ENCODE measurements at regions not wholly inside any gene's neighbourhood (a gene's known extent, or its start where the extent isn't known, plus 50 kb on each side); places are given as distances from the start of the nearest gene placed in this dataset.

DNA sequence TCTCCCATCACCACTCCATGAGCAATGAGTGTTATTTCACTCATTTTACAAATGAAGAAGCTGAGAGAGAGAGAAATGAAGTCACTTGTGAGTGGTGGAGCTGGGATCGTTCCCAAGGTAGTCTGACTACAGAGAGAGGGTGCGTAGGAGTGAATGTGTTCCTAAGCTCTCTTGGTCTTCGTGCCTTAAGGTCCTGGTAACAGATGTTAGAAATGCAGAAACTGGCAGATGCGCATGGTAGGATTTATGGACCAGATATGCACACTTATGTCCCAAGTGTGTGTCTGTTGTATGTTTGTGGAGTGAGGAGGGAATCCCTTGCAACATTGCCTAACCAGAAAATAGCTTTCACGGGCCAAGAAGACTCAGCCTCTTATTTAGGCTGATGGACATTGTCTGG is 93.2 kb upstream of the ZNF469 start:
- no peaks in the 10 kb centered on the region for H3K36me3 ChIP-seq (ENCODE audit: control insufficient read depth in 2 of 4, insufficient read depth in 4 of 4, low read length in 3 of 4)
- H3K4me3 ChIP-seq (ENCODE audit: extremely low read depth in 1 of 4, insufficient read depth in 2 of 4, low read depth in 3 of 4, low read length in 4 of 4) = no peak overlapping the region
- H3K56ac ChIP-seq (replicated peaks; ENCODE audit: insufficient read length, low read depth, low read length) = peak overlapping the region; percentile 82
- no peak overlapping the region for H2BK12ac ChIP-seq (ENCODE audit: low read depth, low read length)
- H2BK20ac ChIP-seq (ENCODE audit: low read length) = no peak overlapping the region
- no peak overlapping the region for H2BK5ac ChIP-seq (ENCODE audit: low read depth, low read length)
- no peak overlapping the region for H3K9ac ChIP-seq (replicated peaks in 1 of 4; ENCODE audit: extremely low read depth in 1 of 4, low read depth in 3 of 4, low read length in 3 of 4)
- no peaks in the 10 kb centered on the region for H3K79me1 ChIP-seq (ENCODE audit: low read depth, low read length)
- H3K4me2 ChIP-seq (ENCODE audit: insufficient read depth in 1 of 2, low read depth in 2 of 2, low read length in 2 of 2) = no peak overlapping the region
- no peak for DNase-seq (ENCODE audit: low read depth in 1 of 2, low spot score in 2 of 2)
- no peak overlapping the region for H4K5ac ChIP-seq (ENCODE audit: insufficient read length, low read depth, low read length)
- WGBS, 2 experiments (ENCODE audit: extremely low coverage in 1 of 2, insufficient coverage in 1 of 2, insufficient read length in 1 of 2, insufficient replicate concordance in 2 of 2, low coverage in 1 of 2, low lambda C conversion rate in 2 of 2, missing lambda C conversion rate in 1 of 2) = 83% methylated on average over 5 of the region's 5 CpGs; no CpG with 5 or more reads in 1 of the 2 experiments
- CTCF ChIA-PET (ENCODE audit: partially characterized antibody) = interaction anchor here (0.7 to 1.5 kb wide), 3 partner anchors 9 to 191 kb away, joined by 3 to 4 read pairs (median 4); no protein-coding TSS in a partner anchor
- no peak overlapping the region for H2AFZ ChIP-seq (ENCODE audit: low read length)
- no peak for FAIRE-seq
- POLR2A ChIA-PET (ENCODE audit: partially characterized antibody) = no interaction called here
- no peak overlapping the region for H2BK120ac ChIP-seq (replicated peaks; ENCODE audit: low read depth, low read length)
- peaks cover 58 to 71% of the 10 kb centered on the region in 2 experiments for H3K9me3 ChIP-seq (ENCODE audit: insufficient read depth in 2 of 2, low read depth in 1 of 2, low read length in 1 of 2)
- no peak overlapping the region for H2BK15ac ChIP-seq (ENCODE audit: low read length)
- H2AK5ac ChIP-seq (ENCODE audit: low read depth, low read length) = no peak overlapping the region
- H3K27me3 ChIP-seq (replicated peaks in 1 of 4; ENCODE audit: control insufficient read depth in 3 of 4, extremely low read depth in 1 of 4, insufficient read depth in 3 of 4, low read length in 3 of 4) = no peaks in the 10 kb centered on the region
- no peaks in the 10 kb centered on the region for H3K79me2 ChIP-seq (ENCODE audit: control insufficient read depth in 1 of 2, insufficient read depth in 2 of 2, low read length in 2 of 2)
- H3K18ac ChIP-seq (ENCODE audit: extremely low read depth, low read length) = no peak overlapping the region
- H3K23me2 ChIP-seq (ENCODE audit: low read depth, low read length) = peaks cover 10% of the 10 kb centered on the region; the same call in 1 of the 2 replicates
- no peak overlapping the region for H3K14ac ChIP-seq (ENCODE audit: insufficient read length)
- H3K4ac ChIP-seq (replicated peaks; ENCODE audit: insufficient read length, low read depth, low read length) = no peak overlapping the region
- TF ChIP-seq ZNF274 (IDR thresholded peaks at IDR 0.05; ENCODE audit: borderline replicate concordance, extremely low read depth, low read length) = no peak
- no peak for TF ChIP-seq GTF2F1 (IDR thresholded peaks at IDR 0.05; ENCODE audit: borderline replicate concordance, low read depth, low read length)
- no peak for TF ChIP-seq CTBP2 (IDR thresholded peaks at IDR 0.05; ENCODE audit: borderline replicate concordance, insufficient read depth, insufficient read length, low read length)
- TF ChIP-seq SP4 (IDR thresholded peaks at IDR 0.05; ENCODE audit: low read length) = no peak
- no peak for TF ChIP-seq HDAC2 (IDR thresholded peaks at IDR 0.05; ENCODE audit: borderline replicate concordance in 1 of 2, low read depth in 2 of 2, low read length in 2 of 2)
- TF ChIP-seq JUND (IDR thresholded peaks at IDR 0.05; ENCODE audit: low read length) = no peak
- TF ChIP-seq SIN3A (conservative IDR thresholded peaks at IDR 0.05 in 1 of 2, IDR thresholded peaks at IDR 0.05 in 1 of 2; ENCODE audit: low read depth in 1 of 2, low read length in 2 of 2) = no peak
- TF ChIP-seq, protein P1, sequence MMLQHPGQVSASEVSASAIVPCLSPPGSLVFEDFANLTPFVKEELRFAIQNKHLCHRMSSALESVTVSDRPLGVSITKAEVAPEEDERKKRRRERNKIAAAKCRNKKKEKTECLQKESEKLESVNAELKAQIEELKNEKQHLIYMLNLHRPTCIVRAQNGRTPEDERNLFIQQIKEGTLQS (IDR thresholded peaks at IDR 0.05; ENCODE audit: insufficient read depth, low read depth, low read length) = no peak
- H3K27ac ChIP-seq (ENCODE audit: low read depth, low read length) = no peak overlapping the region
- H3K23ac ChIP-seq (ENCODE audit: insufficient read length) = no peak overlapping the region
- H3K4me1 ChIP-seq (replicated peaks in 1 of 4; ENCODE audit: control insufficient read depth in 3 of 4, insufficient read depth in 4 of 4, low read length in 3 of 4) = no peaks in the 10 kb centered on the region
- no peak overlapping the region for H4K91ac ChIP-seq (replicated peaks; ENCODE audit: insufficient read length, low read length)
- peaks cover 0 to 3% of the 10 kb centered on the region in 2 experiments for H4K20me1 ChIP-seq (replicated peaks in 1 of 2; ENCODE audit: control insufficient read depth in 1 of 2, insufficient read depth in 2 of 2, low read length in 2 of 2)
- H4K8ac ChIP-seq (ENCODE audit: extremely low read depth, insufficient read depth, low read length) = no peak overlapping the region

All from H1 (cell line).